IMR-90 (cell line): ENCODE measurements at regions not wholly inside any gene's neighbourhood (a gene's known extent, or its start where the extent isn't known, plus 50 kb on each side); places are given as distances from the start of the nearest gene placed in this dataset.

Experiments
- BHLHE40 ChIP-seq: fragments of 150-350 bp; IDR thresholded peaks from 2 replicates; pipeline ENCODE4 v1.6.1; 2016; ENCODE audit warnings: mild to moderate bottlenecking, low read depth, low read length
- CTCF ChIP-seq: conservative IDR thresholded peaks from 2 replicates; pipeline ENCODE4 v1.5.1; 2012; ENCODE audit warnings: mild to moderate bottlenecking, low read depth, low read length, improper control_type of control experiment
- ELK1 ChIP-seq: fragments of 150-350 bp; IDR thresholded peaks from 2 replicates; pipeline ENCODE4 v1.6.1; 2016; ENCODE audit warnings: low read depth, mild to moderate bottlenecking, low read length, moderate library complexity, borderline replicate concordance
- RCOR1 ChIP-seq: IDR thresholded peaks from 2 replicates; pipeline ENCODE4 v1.6.1; 2012; ENCODE audit warnings: mild to moderate bottlenecking, low read length, improper control_type of control experiment; ENCODE audit not compliant: insufficient replicate concordance

GRCh38 chr2:186059096-186059495 is 320.5 kb downstream of the FSIP2 start:
- TF ChIP-seq ELK1: no peak
- no peak for TF ChIP-seq CTCF
- TF ChIP-seq BHLHE40: no peak
- TF ChIP-seq RCOR1: no peak
